GM23248 (cell line): ENCODE measurements at regions not wholly inside any gene's neighbourhood (a gene's known extent, or its start where the extent isn't known, plus 50 kb on each side); places are given as distances from the start of the nearest gene placed in this dataset.
"Not testable (repeated sequence)": the region's sequence is repeated elsewhere in the genome, so short reads cannot be mapped to it uniquely, and the experiment has no call there.

Source experiments
- EZH2 ChIP-seq: fragments of 200-600 bp; sonication (generic); IDR thresholded peaks from 2 replicates; pipeline ENCODE4 v1.6.1; 2018; ENCODE audit warnings: antibody characterized with exemption, mild to moderate bottlenecking; ENCODE audit not compliant: insufficient read depth, poor library complexity, severe bottlenecking
- EZH2phosphoT487 ChIP-seq: fragments of 200-600 bp; sonication (generic); IDR thresholded peaks from 2 replicates; pipeline ENCODE4 v1.6.1; 2018; ENCODE audit warnings: antibody characterized with exemption, moderate library complexity, mild to moderate bottlenecking, low read depth; ENCODE audit not compliant: insufficient read depth

GRCh38 chr21:8455279-8456128 lies 2065.9 kb upstream of the TPTE start:
- TF ChIP-seq EZH2phosphoT487, EZH2: not testable (repeated sequence)
